ENCODE measurements at regions not wholly inside any gene's neighbourhood (a gene's known extent, or its start where the extent isn't known, plus 50 kb on each side); places are given as distances from the start of the nearest gene placed in this dataset.

GRCh38 chr2:203625701-203626100 lies 80.7 kb upstream of the CD28 start:
- TF ChIP-seq CTCF (IDR thresholded peaks at IDR 0.05) (no peak), NFYB (CRISPR knock-in tag; conservative IDR thresholded peaks at IDR 0.05; ENCODE audit: low read depth) (no peak), ERG (CRISPR knock-in tag; IDR thresholded peaks at IDR 0.05) (no peak), GRHL2 (CRISPR knock-in tag; IDR thresholded peaks at IDR 0.05; ENCODE audit: insufficient replicate concordance, severe bottlenecking) (no peak), NFE2L1 (CRISPR knock-in tag; IDR thresholded peaks at IDR 0.05) (no peak)
